CD4-positive, alpha-beta T cell treated with Interleukin-17A for 4 hours (primary cell): ENCODE measurements at regions not wholly inside any gene's neighbourhood (a gene's known extent, or its start where the extent isn't known, plus 50 kb on each side); places are given as distances from the start of the nearest gene placed in this dataset.
A peak's percentile ranks its signal among the peaks of the same experiment; 100 is the strongest.

Source experiments
- DNase-seq: peaks from one replicate; pipeline ENCODE4 v3.0.0-alpha.2; 2020; ENCODE audit warnings: mixed read lengths

- no peak for DNase-seq
Measured at GRCh38 chr12:75974323-75975187, 57.0 kb downstream of the PHLDA1 start.

DNA sequence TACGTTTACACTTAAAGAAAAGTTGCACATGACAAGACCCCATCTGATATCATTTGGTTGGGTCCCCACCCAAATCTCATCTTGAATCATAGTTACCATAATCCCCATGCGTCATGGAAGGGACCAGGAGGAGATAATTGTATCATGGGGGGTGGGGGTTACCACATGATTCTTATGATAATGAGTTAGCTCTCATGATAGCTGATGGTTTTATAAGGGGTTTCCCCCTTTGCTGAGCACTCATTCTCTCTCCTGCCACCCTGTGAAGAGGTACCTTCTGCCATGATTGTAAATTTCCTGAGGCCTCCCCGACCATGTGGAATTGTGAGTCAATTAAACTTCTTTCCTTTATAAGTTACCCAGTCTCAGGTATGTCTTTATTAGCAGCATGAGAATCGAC lies 60.3 kb downstream of the PHLDA1 start:
- DNase-seq, result no peak

DNA sequence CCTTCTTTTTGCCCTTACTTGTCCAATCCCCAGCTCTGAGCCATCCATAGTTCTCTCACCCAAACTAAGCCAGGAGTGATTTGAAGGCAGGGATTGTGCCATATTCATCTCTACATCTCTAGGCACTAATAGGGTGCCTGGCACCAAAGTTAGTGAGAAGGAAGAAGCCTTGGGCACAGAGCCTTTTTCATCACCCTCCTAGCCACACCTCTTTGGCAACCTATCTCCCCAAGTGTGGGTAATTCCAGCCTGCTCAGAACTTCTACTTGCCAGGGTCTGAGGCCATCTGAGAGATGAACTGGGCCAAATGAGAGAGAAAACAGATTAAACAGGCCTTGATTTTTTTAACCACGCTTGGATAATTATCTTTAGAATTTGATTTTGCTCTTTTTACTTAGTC lies 61.3 kb downstream of the PHLDA1 start:
- DNase-seq, result no peak

DNA sequence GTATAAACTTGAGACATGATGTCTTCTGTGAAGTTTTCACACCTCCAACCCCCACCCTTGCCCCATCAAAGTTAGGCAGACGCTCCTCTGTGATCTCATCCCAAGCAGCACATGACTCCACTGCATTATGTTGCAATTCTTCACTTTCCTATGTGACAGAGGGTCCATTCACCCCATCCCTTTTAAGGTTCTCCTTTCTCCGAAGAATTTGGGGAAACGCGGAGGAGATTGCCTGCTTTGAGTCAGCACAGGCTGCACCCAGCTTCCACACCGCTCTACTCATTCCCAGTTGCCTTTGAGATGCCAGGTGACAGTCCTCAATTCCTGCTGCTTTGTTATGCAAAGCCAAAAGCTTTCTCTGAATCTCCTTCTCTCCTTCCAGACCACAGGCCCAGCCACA lies 61.8 kb downstream of the PHLDA1 start:
- DNase-seq, result no peak

DNA sequence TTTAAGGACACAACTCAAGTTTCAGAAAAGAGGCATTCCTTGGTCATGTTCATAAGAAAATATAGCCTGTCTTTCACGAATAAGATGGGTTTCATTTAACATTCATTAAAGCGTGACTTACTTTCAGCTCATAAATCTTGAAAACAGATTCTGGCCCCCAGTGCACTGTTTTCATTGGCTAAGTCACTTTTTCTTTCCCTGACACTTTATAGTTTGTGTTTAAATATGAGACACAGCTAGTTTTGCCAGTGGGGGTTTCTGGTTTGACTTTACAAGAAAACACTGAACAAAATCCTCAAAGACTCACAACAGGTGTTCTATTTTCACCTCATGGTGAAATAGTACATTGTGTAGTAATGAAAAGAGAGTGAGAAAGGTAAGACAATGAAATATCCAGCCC lies 65.9 kb downstream of the PHLDA1 start:
- no peak for DNase-seq

- peak; percentile 44 for DNase-seq
Measured at GRCh38 chr12:75964150-75964549, 67.4 kb downstream of the PHLDA1 start.

DNA sequence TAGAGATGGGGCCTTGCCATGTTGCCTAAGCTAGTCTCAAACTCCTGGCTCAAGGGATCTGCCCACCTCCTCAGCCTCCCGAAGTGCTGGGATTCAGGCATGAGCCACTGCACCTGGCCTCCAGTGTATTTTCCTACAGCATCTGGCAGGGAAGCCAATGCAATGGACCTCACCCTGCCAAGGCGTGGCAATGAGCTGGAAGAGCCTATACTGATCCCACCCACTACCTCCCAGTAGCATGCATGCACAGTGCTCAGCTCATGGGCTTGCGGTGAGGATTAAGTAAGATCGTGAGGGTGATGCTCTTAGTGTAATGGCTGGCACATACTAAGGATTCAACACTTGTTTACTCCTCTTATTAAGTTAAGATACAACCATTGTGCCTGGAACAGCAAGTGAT lies 69.7 kb downstream of the PHLDA1 start:
- DNase-seq, result no peak

DNA sequence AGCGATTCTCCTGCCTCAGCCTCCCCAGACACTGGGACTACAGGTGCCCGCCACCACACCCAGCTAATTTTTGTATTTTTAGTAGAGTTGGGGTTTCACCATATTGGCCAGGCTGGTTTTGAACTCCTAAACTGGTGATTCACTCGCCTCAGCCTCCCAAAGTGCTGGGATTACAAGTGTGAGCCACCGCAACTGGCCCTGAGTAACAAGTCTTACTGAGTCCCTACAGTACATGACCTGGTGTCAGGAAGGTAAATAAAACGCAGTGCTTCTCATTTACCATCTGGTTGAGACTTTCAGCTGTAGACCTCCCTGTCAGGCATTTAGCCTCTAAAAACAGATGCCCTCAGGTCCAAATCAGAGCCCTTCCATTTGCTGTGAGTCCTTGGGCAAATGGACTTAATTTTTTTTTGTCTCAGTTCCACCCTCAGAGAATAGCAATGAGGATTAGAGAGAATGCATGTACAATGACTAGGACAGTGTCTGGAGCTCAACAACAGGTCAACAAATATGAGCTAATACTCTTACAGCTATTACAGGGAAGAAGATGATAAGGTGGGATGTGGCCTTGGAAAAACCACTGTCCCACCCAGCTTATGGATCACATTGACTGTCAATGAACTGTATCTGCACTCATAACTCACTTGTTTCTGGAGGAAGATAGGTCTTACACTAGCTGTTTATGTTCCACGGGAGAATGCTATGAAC lies 70.5 kb downstream of the PHLDA1 start:
- no peak for DNase-seq

DNA sequence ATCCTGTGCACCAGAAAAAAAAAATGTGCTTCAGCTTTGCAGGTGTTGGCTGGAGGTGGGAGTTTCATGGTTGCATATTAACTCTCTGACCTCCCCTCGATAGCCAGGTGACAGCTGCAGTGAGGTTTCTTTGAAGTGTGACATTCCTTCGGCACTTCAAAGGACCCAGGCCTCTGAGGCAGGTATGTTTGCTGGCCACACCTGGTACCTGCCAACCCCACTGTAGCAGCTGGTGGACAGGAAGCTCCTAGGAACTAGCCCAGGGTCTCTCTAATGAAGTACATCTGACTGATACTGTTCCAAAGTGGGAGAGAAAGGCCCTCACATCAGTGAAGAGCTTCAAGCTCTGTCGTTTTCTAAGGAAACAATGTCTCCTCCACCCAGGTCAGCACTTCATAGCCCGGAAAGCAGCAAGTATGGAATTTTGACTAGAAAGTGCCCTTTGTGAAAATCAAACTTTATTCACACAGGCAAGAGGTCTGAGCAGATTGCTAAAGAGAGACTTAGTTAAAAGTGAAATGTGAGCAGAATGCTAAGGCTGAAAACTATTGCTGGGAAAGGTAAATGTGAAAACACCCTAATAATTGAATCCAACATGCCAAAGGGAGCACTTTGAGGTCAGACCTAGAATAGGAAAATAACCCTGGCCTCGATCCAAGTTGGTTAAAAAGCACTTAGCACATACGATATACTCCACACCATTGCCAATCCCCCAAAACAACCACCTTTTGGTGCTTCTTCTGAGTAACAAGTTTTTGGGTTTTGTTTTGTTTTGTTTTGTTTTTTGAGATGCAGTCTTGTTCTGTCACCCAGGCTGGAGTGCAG lies 71.3 kb downstream of the PHLDA1 start:
- no peak for DNase-seq

GRCh38 chr12:75959506-75959905 lies 72.1 kb downstream of the PHLDA1 start:
- DNase-seq, result no peak

DNA sequence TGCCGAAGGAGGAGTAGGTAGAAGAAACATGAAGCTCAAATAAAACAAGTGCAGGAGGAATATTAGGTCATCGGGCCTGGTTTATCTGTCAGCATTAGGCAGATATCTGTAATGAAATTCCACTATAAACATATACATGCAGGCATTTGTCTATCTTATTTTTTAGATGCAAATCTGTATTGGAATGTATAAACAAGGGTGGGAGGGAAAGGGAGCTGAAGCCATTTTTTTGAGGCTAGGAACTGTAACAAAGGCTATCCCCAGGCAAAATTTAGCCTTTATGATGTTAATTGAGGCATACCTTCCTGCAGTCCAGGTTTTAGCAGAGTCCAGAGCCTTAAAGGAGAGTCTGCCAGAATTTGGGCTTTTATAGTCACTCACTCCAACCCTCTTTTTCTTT lies 72.5 kb downstream of the PHLDA1 start:
- no peak for DNase-seq

DNA sequence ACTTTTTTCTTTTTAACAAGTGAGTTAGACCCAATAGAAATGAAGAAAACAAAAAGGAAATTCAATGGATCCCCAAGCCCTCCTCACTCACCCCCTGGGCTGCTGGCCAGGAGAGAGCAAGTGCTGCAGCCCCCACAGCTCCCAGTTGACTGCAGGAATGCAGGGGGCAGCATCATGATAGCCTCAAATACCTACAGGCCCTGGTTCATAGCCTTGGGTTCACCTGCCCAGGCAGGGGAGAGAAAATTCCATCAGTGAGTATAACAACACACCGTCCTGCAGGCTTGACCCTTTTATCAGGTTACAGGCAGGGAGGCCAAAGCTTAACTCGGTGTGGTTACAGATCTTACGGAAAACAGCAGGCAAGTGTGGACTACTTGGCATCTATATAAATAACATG lies 76.3 kb downstream of the PHLDA1 start:
- DNase-seq, result no peak

GRCh38 chr12:75954749-75955148 lies 76.8 kb downstream of the PHLDA1 start:
- DNase-seq, result no peak

GRCh38 chr12:75954041-75954440 lies 77.5 kb downstream of the PHLDA1 start:
- no peak for DNase-seq

DNA sequence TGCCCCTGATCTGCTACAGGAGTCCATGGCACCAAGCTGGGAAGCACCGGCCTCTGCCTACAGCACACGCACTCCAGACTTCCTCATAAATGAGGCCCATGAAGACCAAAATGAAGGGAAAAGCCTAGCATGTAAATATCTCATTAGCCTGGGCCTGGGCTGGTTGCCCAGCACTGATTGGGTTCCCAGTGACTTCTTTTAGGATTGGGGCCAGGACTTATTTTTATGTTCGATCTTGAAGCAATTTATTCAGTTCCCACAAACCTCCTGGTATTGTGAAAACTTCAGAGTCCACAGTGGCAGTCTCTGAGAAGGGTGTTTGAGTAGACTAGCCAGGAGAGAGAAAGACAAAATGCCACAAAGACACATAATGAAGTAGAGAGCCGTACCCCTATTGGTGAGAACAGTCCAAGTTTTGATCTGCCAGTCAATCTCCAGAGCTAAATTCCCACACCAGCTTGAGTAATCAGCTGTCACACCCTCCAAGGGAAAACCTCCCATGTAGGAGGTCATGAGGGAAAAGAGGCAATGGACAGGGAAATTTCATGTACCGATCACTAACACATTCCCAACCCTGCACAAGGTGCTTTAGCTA lies 78.2 kb downstream of the PHLDA1 start:
- DNase-seq, result no peak

DNA sequence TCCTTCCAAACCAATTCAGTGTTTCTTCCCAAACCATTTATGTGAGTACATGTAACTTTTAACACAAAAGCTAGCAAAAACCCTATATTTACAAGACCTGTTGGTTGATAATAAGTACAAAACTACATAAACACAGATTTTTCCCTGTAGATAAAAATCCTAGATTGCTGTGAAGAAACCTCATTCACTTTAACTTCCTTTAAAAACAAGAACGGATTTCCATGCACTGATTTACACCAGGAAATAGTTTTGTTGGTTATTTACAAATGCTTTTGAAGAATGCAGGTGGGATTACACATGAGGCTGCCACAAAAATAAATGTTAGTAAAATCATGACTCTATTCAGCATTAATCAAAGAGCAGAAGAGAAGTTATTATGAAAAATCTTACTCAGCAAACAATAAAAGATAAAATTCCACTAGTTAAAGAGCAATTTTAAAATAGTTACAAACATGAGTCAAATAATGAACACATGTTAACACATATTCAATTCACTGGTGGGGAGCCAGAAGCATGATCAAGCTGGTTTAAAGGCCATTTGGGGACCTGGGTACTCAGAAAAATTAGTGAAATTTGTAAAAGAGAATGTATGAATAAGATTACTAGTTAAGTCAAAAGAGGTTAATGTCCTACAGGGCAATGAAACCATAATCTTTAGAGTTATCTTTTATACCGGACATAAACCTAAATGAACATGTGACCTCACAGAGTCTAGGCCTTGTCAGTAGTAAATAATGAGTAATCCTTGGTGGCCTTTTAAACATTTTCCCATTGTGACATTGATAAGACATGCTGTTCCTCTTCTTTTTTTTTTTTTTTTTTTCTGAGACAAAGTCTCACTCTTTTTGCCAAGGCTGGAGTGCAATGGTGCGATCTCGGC lies 79.9 kb downstream of the PHLDA1 start:
- no peak for DNase-seq

GRCh38 chr12:75947156-75947723 lies 84.3 kb downstream of the PHLDA1 start:
- no peak for DNase-seq

GRCh38 chr12:75945581-75945980 lies 86.0 kb downstream of the PHLDA1 start:
- no peak for DNase-seq

- no peak for DNase-seq
Measured at GRCh38 chr12:75944905-75945432, 86.6 kb downstream of the PHLDA1 start.

DNA sequence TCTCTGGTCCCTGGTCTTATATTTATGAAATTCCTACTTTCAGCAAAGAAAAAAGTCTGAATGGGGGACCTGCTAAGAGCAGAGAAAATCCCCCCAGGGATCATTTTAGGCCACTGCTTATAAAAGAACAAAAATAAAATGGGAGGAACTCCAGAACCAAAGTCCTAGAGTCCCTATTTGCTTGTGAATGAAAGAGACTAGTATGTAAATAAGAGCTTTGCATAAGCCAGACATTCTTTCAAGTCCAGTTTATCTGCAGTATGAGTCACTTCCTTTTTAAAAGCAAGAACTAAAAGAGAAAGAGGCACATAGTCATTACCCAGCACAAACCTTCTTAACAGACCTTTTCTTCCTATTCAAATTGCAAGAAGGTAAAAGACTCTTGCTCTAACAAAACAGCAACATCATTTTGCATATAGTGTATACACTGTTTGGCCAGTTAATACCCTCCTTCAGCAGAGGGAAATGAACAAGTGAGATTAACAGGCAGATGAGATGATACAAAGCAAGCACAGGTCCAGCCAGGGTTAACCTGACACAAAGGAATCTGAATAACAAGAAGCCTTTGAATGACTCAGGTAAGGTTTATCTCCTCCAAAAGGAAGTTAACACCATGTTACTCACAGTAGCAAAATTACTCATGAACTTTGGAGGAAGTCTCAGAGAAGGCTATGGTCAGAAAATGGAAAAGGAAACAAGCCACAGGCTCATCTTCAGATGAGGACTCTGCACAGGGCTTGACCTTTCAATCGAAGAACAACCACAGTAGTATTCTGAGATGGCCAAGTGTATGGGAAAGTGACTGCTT lies 87.3 kb downstream of the PHLDA1 start:
- DNase-seq, result peak; percentile 39

DNA sequence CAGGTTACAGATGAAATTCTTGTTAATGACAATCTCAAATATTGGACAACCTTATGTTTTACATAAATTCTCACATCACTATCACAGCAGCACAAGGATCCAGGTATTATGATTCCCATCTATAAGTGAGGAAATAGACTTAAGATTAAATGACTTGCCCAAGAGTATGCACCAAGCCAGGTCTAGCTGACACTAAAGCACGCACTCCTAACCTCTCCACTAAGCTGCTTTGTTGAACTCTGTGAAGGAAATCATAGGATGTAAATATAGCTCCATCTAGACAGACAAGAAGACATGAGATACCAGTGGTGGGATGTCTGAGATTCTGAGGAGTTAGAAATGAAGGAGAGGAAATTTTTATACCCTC lies 87.9 kb downstream of the PHLDA1 start:
- no peak for DNase-seq
